ENCODE measurements at regions not wholly inside any gene's neighbourhood (a gene's known extent, or its start where the extent isn't known, plus 50 kb on each side); places are given as distances from the start of the nearest gene placed in this dataset.
"Not testable (repeated sequence)": the region's sequence is repeated elsewhere in the genome, so short reads cannot be mapped to it uniquely, and the experiment has no call there.

GRCh38 chrX:107384397-107385105 lies 64.9 kb upstream of the FRMPD3 start:
- DNase-seq (ENCODE audit: low read depth), result no peak
- TF ChIP-seq CTCF (conservative IDR thresholded peaks at IDR 0.05; ENCODE audit: low read depth, low read length), result no peak
- no peak overlapping the region for H3K4me3 ChIP-seq (ENCODE audit: low read length)

- no peak for DNase-seq (ENCODE audit: low read depth)
- no peak overlapping the region for H3K4me3 ChIP-seq (ENCODE audit: low read length)
- TF ChIP-seq CTCF (conservative IDR thresholded peaks at IDR 0.05; ENCODE audit: low read depth, low read length), result no peak
These were observed 59.7 kb upstream of the FRMPD3 start for GRCh38 chrX:107389726-107390125.

- not testable (repeated sequence) for DNase-seq (ENCODE audit: low read depth); H3K4me3 ChIP-seq (ENCODE audit: low read length)
These were observed 55.8 kb upstream of the FRMPD3 start for GRCh38 chrX:107393656-107394055.

GRCh38 chrX:107396235-107396634 lies 53.2 kb upstream of the FRMPD3 start:
- no peak overlapping the region for H3K4me3 ChIP-seq (ENCODE audit: low read length)
- TF ChIP-seq CTCF (conservative IDR thresholded peaks at IDR 0.05; ENCODE audit: low read depth, low read length), result no peak
- DNase-seq (ENCODE audit: low read depth), result no peak

- no peak overlapping the region for H3K4me3 ChIP-seq (ENCODE audit: low read length)
- no peak for TF ChIP-seq CTCF (conservative IDR thresholded peaks at IDR 0.05; ENCODE audit: low read depth, low read length)
- DNase-seq (ENCODE audit: low read depth), result no peak
These were observed 52.7 kb upstream of the FRMPD3 start for GRCh38 chrX:107396783-107397182.

GRCh38 chrX:107398115-107398514 lies 51.3 kb upstream of the FRMPD3 start:
- no peak overlapping the region for H3K4me3 ChIP-seq (ENCODE audit: low read length)
- no peak for TF ChIP-seq CTCF (conservative IDR thresholded peaks at IDR 0.05; ENCODE audit: low read depth, low read length)
- no peak for DNase-seq (ENCODE audit: low read depth)
